ENCODE measurements at regions not wholly inside any gene's neighbourhood (a gene's known extent, or its start where the extent isn't known, plus 50 kb on each side); places are given as distances from the start of the nearest gene placed in this dataset.

DNA sequence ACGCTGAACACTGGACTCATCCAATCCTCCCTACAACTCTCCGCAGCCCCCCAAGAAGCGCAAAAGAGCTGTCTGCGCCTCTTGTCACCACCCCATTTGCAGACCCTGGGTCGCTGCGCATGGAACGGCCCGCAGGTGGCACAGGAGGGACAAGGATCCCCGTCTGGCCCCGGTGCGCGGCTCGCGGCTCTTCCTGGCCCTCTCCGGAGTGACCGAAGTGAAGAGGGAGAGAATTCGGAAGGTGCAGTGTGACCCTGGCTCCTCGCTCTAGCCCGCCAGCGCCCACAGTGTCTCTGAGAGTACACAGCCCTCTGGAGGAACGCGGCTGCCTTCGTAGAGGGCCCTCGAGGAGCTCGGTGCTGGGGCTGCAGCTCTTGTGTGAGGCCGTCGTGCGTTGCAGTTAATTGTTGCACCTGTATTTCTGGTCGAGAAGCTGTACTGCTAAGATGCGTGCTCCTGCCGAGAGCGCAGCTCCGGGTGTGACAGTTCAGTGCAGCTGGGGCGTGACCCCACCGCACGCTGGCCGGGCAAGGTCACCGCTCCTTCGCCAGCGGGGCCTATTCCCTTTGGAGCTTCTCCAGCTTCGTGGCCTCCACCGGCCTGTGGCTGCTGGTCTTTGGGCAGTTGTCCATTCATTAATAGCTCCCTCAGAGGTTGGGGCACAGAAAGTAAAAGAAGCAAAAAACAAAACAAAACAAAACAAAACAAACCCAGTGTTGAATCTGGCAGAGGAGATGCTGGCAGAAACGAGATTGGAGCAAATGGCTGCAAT, 119.0 kb downstream of the SEC23IP start:
- FAIRE-seq: no peak
- Histone ChIP-seq H3K9me3 (no peaks in the 10 kb centered on the region), H3K4me3 (no peak overlapping the region), H3K4me1 (no peaks in the 10 kb centered on the region), H3K27me3 (no peaks in the 10 kb centered on the region), H3K27ac (no peak overlapping the region), H3K36me3 (no peaks in the 10 kb centered on the region)
- intact Hi-C loops (cut with DNase I): no loop called here
- DNase-seq: peak in 1 of 6 donors; percentile 53
- 21 to 26% methylated on average over 43 of the region's 43 CpGs for WGBS, 2 donors
- TF ChIP-seq, protein P1, sequence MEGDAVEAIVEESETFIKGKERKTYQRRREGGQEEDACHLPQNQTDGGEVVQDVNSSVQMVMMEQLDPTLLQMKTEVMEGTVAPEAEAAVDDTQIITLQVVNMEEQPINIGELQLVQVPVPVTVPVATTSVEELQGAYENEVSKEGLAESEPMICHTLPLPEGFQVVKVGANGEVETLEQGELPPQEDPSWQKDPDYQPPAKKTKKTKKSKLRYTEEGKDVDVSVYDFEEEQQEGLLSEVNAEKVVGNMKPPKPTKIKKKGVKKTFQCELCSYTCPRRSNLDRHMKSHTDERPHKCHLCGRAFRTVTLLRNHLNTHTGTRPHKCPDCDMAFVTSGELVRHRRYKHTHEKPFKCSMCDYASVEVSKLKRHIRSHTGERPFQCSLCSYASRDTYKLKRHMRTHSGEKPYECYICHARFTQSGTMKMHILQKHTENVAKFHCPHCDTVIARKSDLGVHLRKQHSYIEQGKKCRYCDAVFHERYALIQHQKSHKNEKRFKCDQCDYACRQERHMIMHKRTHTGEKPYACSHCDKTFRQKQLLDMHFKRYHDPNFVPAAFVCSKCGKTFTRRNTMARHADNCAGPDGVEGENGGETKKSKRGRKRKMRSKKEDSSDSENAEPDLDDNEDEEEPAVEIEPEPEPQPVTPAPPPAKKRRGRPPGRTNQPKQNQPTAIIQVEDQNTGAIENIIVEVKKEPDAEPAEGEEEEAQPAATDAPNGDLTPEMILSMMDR (IDR thresholded peaks at IDR 0.05): no peak
- peak in 1 of 4 donors; percentile 28 for ATAC-seq

DNA sequence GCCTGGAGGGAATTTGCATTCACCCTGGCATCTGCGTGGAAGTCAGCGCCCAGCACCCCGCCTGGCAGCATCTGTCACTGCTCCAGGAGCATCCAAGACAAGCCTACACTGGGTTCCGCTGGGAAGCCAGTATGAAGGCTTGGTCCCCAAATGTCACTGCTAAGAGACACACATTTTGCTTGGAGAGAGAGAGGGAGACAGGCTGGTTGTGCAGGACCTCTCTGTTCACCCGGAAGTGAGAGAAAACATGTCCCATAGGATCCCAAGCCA, 119.5 kb downstream of the SEC23IP start:
- FAIRE-seq (no peak), ATAC-seq (no peak), DNase-seq (no peak)
- intact Hi-C loops (cut with DNase I): no loop called here
- Histone ChIP-seq H3K27me3 (peaks cover 0 to 2% (median 0%) of the 10 kb centered on the region in 4 donors), H3K4me3 (no peak overlapping the region), H3K9me3 (no peaks in the 10 kb centered on the region), H3K4me1 (no peaks in the 10 kb centered on the region), H3K36me3 (no peaks in the 10 kb centered on the region), H3K27ac (no peak overlapping the region)
- WGBS, 2 donors: 83 to 87% methylated on average over 5 of the region's 5 CpGs
- TF ChIP-seq, protein P1 (IDR thresholded peaks at IDR 0.05): no peak

DNA sequence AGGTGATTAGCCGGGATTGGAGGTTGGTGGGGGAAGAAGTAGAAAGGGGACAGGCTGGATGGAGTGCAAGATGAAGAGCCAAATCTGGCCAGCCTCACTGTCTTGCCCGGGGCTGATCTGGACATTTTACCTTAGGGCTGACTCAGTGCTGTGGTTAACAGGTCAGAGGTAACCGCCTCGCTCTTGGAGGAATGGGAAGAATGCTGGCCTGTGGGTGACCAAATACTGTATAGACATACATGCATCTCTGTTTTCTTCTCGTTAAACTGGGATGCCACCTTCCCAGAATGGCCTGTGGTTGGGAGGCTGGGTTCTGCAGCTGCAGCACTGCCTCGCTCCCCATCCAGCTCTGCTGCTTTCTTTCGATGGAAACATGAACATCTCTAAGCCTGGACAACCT, 120.0 kb downstream of the SEC23IP start:
- no peaks in the 10 kb centered on the region for H3K4me1 ChIP-seq
- H3K36me3 ChIP-seq: no peaks in the 10 kb centered on the region
- no peak overlapping the region for H3K4me3 ChIP-seq
- ATAC-seq (no peak), FAIRE-seq (no peak), DNase-seq (no peak)
- peaks cover 0 to 3% (median 0%) of the 10 kb centered on the region in 4 donors for H3K27me3 ChIP-seq
- TF ChIP-seq, protein P1 (IDR thresholded peaks at IDR 0.05): no peak
- H3K27ac ChIP-seq: no peak overlapping the region
- 78 to 86% methylated on average over 7 of the region's 7 CpGs for WGBS, 2 donors
- intact Hi-C loops (cut with DNase I): no loop called here
- no peaks in the 10 kb centered on the region for H3K9me3 ChIP-seq

DNA sequence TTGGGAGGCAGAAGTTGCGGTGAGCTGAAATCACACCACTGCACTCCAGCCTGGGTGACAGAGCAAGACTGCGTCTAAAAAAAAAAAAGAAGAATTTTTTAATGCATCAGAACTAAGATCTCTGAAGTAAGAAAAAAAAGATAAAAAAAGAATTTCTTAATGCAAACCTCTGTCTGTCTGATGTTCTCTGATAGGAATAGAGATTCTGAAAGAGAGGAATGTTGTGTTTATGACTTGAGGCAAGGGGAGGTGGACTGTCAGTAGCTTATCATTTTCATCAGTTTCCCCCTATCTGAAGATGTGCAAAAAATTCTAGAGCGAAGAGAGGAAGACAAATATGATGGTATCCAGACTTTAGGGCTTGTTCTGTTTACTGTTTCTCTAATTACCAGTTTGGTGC, 121.5 kb downstream of the SEC23IP start:
- intact Hi-C loops (cut with DNase I): no loop called here
- no peaks in the 10 kb centered on the region for H3K9me3 ChIP-seq
- H3K4me1 ChIP-seq: no peaks in the 10 kb centered on the region
- 71 to 74% methylated on average over 3 of the region's 3 CpGs for WGBS, 2 donors
- FAIRE-seq (no peak), ATAC-seq (no peak), DNase-seq (no peak)
- peaks cover 0 to 3% (median 0%) of the 10 kb centered on the region in 4 donors for H3K27me3 ChIP-seq
- TF ChIP-seq, protein P1 (IDR thresholded peaks at IDR 0.05): no peak
- no peak overlapping the region for H3K4me3 ChIP-seq
- H3K27ac ChIP-seq: no peak overlapping the region
- H3K36me3 ChIP-seq: no peaks in the 10 kb centered on the region

DNA sequence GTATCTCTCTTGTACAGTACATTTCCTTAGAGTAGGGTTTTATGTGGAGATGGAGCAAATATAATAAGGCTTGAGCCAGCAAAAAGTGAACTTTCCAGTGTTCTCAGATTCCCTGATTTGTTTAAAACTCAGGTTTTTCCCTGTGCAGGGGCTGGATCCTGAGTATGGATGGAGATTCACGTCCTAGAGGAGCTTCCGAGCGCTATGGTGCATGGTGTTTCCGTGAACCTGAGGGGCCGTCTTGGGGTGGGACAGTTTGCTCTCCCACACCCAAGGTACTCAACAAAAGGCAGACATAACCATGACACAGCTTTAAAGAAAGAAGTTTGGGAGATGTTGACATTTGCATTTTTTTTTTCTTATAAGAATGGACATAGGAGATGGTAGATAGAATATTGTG, 122.5 kb downstream of the SEC23IP start:
- WGBS, 2 donors: 80 to 90% methylated on average over 5 of the region's 5 CpGs

More for the DNA sequence above, 122.5 kb downstream of the SEC23IP start:
- intact Hi-C loops (cut with DNase I): no loop called here
- FAIRE-seq (no peak), ATAC-seq (no peak), DNase-seq (no peak)
- TF ChIP-seq, protein P1 (IDR thresholded peaks at IDR 0.05): no peak
- no peaks in the 10 kb centered on the region for H3K9me3 ChIP-seq
- H3K27ac ChIP-seq: no peak overlapping the region
- H3K4me1 ChIP-seq: no peaks in the 10 kb centered on the region
- peaks cover 0 to 3% (median 0%) of the 10 kb centered on the region in 4 donors for H3K27me3 ChIP-seq
- no peaks in the 10 kb centered on the region for H3K36me3 ChIP-seq
- H3K4me3 ChIP-seq: no peak overlapping the region

All from pancreas (tissue), 10 donors.